ENCODE measurements at regions not wholly inside any gene's neighbourhood (a gene's known extent, or its start where the extent isn't known, plus 50 kb on each side); places are given as distances from the start of the nearest gene placed in this dataset.
A peak's percentile ranks its signal among the peaks of the same experiment; 100 is the strongest.

GRCh38 chr2:173448938-173449471 lies 94.3 kb downstream of the CDCA7 start:
- TF ChIP-seq CTCF (IDR thresholded peaks at IDR 0.05 in 4 of 5, conservative IDR thresholded peaks at IDR 0.05 in 1 of 5) (peak; percentile 69 to 83 (median 73)), POLR2A (IDR thresholded peaks at IDR 0.05) (peak in 1 of 2 donors; percentile 13)
